ENCODE measurements at regions not wholly inside any gene's neighbourhood (a gene's known extent, or its start where the extent isn't known, plus 50 kb on each side); places are given as distances from the start of the nearest gene placed in this dataset.

GRCh38 chr9:95715868-95716435 is 159.5 kb upstream of the ERCC6L2 start:
- Histone ChIP-seq H3K4me1 (ENCODE audit: control insufficient read depth in 2 of 2, insufficient read depth in 1 of 2, low read depth in 1 of 2, low read length in 2 of 2) (no peaks in the 10 kb centered on the region), H3K9me3 (replicated peaks in 1 of 2; ENCODE audit: control insufficient read depth in 2 of 2, insufficient read depth in 1 of 2, low read depth in 1 of 2, low read length in 2 of 2) (peaks cover 2 to 10% of the 10 kb centered on the region in 2 donors), H2BK5ac (ENCODE audit: low read length) (no peak overlapping the region), H2BK120ac (ENCODE audit: low read depth, low read length) (no peak overlapping the region), H3K14ac (ENCODE audit: low read length) (no peak overlapping the region), H3K23ac (ENCODE audit: low read depth, low read length, poor library complexity) (no peak overlapping the region), H3K4ac (ENCODE audit: low read length) (no peak overlapping the region), H3K4me2 (ENCODE audit: insufficient read depth, low read length, poor library complexity, severe bottlenecking) (no peak overlapping the region), H3K79me1 (ENCODE audit: low read depth, low read length) (no peaks in the 10 kb centered on the region), H3K27me3 (ENCODE audit: control insufficient read depth in 3 of 3, insufficient read depth in 3 of 3, low read depth in 1 of 3, low read length in 3 of 3) (no peaks in the 10 kb centered on the region), H2AK5ac (ENCODE audit: low read depth, low read length) (no peak overlapping the region), H2BK15ac (ENCODE audit: low read length) (no peak overlapping the region), H3K9ac (ENCODE audit: low read depth, low read length, poor library complexity) (no peak overlapping the region), H2AFZ (ENCODE audit: low read length) (no peak overlapping the region), H3K36me3 (replicated peaks in 1 of 2; ENCODE audit: control insufficient read depth in 2 of 2, insufficient read depth in 2 of 2, low read length in 2 of 2) (no peaks in the 10 kb centered on the region), H3K4me3 (ENCODE audit: low read length in 2 of 2) (no peak overlapping the region), H2BK12ac (ENCODE audit: low read length) (no peak overlapping the region), H4K8ac (ENCODE audit: low read depth, low read length) (no peak overlapping the region), H3K27ac (replicated peaks; ENCODE audit: low read length) (no peak overlapping the region), H4K91ac (ENCODE audit: low read depth, low read length, poor library complexity) (no peak overlapping the region), H3K18ac (ENCODE audit: low read length) (no peak overlapping the region)
- no CpG with 5 or more reads among the region's 3 CpGs for WGBS, 2 donors (ENCODE audit: extremely low coverage in 2 of 2, insufficient read length in 2 of 2, insufficient replicate concordance in 1 of 2)
- no peak for DNase-seq (ENCODE audit: low spot score)

- Histone ChIP-seq H3K27ac (replicated peaks; ENCODE audit: low read length) (no peak overlapping the region), H3K4me1 (ENCODE audit: control insufficient read depth in 2 of 2, insufficient read depth in 1 of 2, low read depth in 1 of 2, low read length in 2 of 2) (no peaks in the 10 kb centered on the region), H2BK5ac (ENCODE audit: low read length) (no peak overlapping the region), H4K8ac (ENCODE audit: low read depth, low read length) (no peak overlapping the region), H3K36me3 (replicated peaks in 1 of 2; ENCODE audit: control insufficient read depth in 2 of 2, insufficient read depth in 2 of 2, low read length in 2 of 2) (no peaks in the 10 kb centered on the region), H4K91ac (ENCODE audit: low read depth, low read length, poor library complexity) (no peak overlapping the region), H3K9ac (ENCODE audit: low read depth, low read length, poor library complexity) (no peak overlapping the region), H3K14ac (ENCODE audit: low read length) (no peak overlapping the region), H3K4me2 (ENCODE audit: insufficient read depth, low read length, poor library complexity, severe bottlenecking) (no peak overlapping the region), H3K4ac (ENCODE audit: low read length) (no peak overlapping the region), H2BK15ac (ENCODE audit: low read length) (no peak overlapping the region), H2BK120ac (ENCODE audit: low read depth, low read length) (no peak overlapping the region), H2AK5ac (ENCODE audit: low read depth, low read length) (peak overlapping the region; percentile 30), H3K4me3 (ENCODE audit: low read length in 2 of 2) (no peak overlapping the region), H3K18ac (ENCODE audit: low read length) (peak overlapping the region; percentile 7), H3K79me1 (ENCODE audit: low read depth, low read length) (no peaks in the 10 kb centered on the region), H2BK12ac (ENCODE audit: low read length) (no peak overlapping the region), H3K27me3 (ENCODE audit: control insufficient read depth in 3 of 3, insufficient read depth in 3 of 3, low read depth in 1 of 3, low read length in 3 of 3) (no peaks in the 10 kb centered on the region), H3K23ac (ENCODE audit: low read depth, low read length, poor library complexity) (no peak overlapping the region), H2AFZ (ENCODE audit: low read length) (no peak overlapping the region), H3K9me3 (replicated peaks in 1 of 2; ENCODE audit: control insufficient read depth in 2 of 2, insufficient read depth in 1 of 2, low read depth in 1 of 2, low read length in 2 of 2) (peaks cover 0 to 3% of the 10 kb centered on the region in 2 donors)
- no peak for DNase-seq (ENCODE audit: low spot score)
- WGBS, 2 donors (ENCODE audit: extremely low coverage in 2 of 2, insufficient read length in 2 of 2, insufficient replicate concordance in 1 of 2), result no CpG with 5 or more reads among the region's 8 CpGs
These were observed 165.0 kb upstream of the ERCC6L2 start for GRCh38 chr9:95710446-95710845.

- H2BK120ac ChIP-seq (ENCODE audit: low read depth, low read length), result no peak overlapping the region
- H3K79me1 ChIP-seq (ENCODE audit: low read depth, low read length), result no peaks in the 10 kb centered on the region
- H3K23ac ChIP-seq (ENCODE audit: low read depth, low read length, poor library complexity), result no peak overlapping the region
- H3K4ac ChIP-seq (ENCODE audit: low read length), result no peak overlapping the region
- H3K9ac ChIP-seq (ENCODE audit: low read depth, low read length, poor library complexity), result no peak overlapping the region
- no peak overlapping the region for H2AK5ac ChIP-seq (ENCODE audit: low read depth, low read length)
- peaks cover 0 to 2% of the 10 kb centered on the region in 2 donors for H3K36me3 ChIP-seq (replicated peaks in 1 of 2; ENCODE audit: control insufficient read depth in 2 of 2, insufficient read depth in 2 of 2, low read length in 2 of 2)
- no peaks in the 10 kb centered on the region for H3K4me1 ChIP-seq (ENCODE audit: control insufficient read depth in 2 of 2, insufficient read depth in 1 of 2, low read depth in 1 of 2, low read length in 2 of 2)
- WGBS, 2 donors (ENCODE audit: extremely low coverage in 2 of 2, insufficient read length in 2 of 2, insufficient replicate concordance in 1 of 2), result no CpG with 5 or more reads among the region's 1 CpG
- no peak overlapping the region for H3K4me3 ChIP-seq (ENCODE audit: low read length in 2 of 2)
- H2AFZ ChIP-seq (ENCODE audit: low read length), result no peak overlapping the region
- no peak overlapping the region for H2BK15ac ChIP-seq (ENCODE audit: low read length)
- no peak for DNase-seq (ENCODE audit: low spot score)
- no peak overlapping the region for H2BK12ac ChIP-seq (ENCODE audit: low read length)
- H3K27ac ChIP-seq (replicated peaks; ENCODE audit: low read length), result no peak overlapping the region
- H3K14ac ChIP-seq (ENCODE audit: low read length), result no peak overlapping the region
- peaks cover 0 to 3% of the 10 kb centered on the region in 2 donors for H3K9me3 ChIP-seq (replicated peaks in 1 of 2; ENCODE audit: control insufficient read depth in 2 of 2, insufficient read depth in 1 of 2, low read depth in 1 of 2, low read length in 2 of 2)
- no peak overlapping the region for H4K91ac ChIP-seq (ENCODE audit: low read depth, low read length, poor library complexity)
- no peak overlapping the region for H2BK5ac ChIP-seq (ENCODE audit: low read length)
- H3K27me3 ChIP-seq (ENCODE audit: control insufficient read depth in 3 of 3, insufficient read depth in 3 of 3, low read depth in 1 of 3, low read length in 3 of 3), result no peaks in the 10 kb centered on the region
- H3K18ac ChIP-seq (ENCODE audit: low read length), result no peak overlapping the region
- no peak overlapping the region for H4K8ac ChIP-seq (ENCODE audit: low read depth, low read length)
- no peak overlapping the region for H3K4me2 ChIP-seq (ENCODE audit: insufficient read depth, low read length, poor library complexity, severe bottlenecking)
These were observed 178.8 kb upstream of the ERCC6L2 start for GRCh38 chr9:95696701-95697100.

GRCh38 chr9:95691435-95691834 is 174.7 kb upstream of the PTCH1 start:
- no peak overlapping the region for H3K9ac ChIP-seq (ENCODE audit: low read depth, low read length, poor library complexity)
- no peak overlapping the region for H3K4ac ChIP-seq (ENCODE audit: low read length)
- no peak overlapping the region for H4K91ac ChIP-seq (ENCODE audit: low read depth, low read length, poor library complexity)
- H3K4me1 ChIP-seq (ENCODE audit: control insufficient read depth in 2 of 2, insufficient read depth in 1 of 2, low read depth in 1 of 2, low read length in 2 of 2), result no peaks in the 10 kb centered on the region
- no peak overlapping the region for H3K27ac ChIP-seq (replicated peaks; ENCODE audit: low read length)
- peaks cover 0 to 1% of the 10 kb centered on the region in 2 donors for H3K36me3 ChIP-seq (replicated peaks in 1 of 2; ENCODE audit: control insufficient read depth in 2 of 2, insufficient read depth in 2 of 2, low read length in 2 of 2)
- H2AK5ac ChIP-seq (ENCODE audit: low read depth, low read length), result no peak overlapping the region
- H3K9me3 ChIP-seq (replicated peaks in 1 of 2; ENCODE audit: control insufficient read depth in 2 of 2, insufficient read depth in 1 of 2, low read depth in 1 of 2, low read length in 2 of 2), result peaks cover 0 to under 1% of the 10 kb centered on the region in 2 donors
- no peak overlapping the region for H3K4me2 ChIP-seq (ENCODE audit: insufficient read depth, low read length, poor library complexity, severe bottlenecking)
- no peak overlapping the region for H4K8ac ChIP-seq (ENCODE audit: low read depth, low read length)
- no peak overlapping the region for H2AFZ ChIP-seq (ENCODE audit: low read length)
- H2BK120ac ChIP-seq (ENCODE audit: low read depth, low read length), result no peak overlapping the region
- no peak overlapping the region for H3K23ac ChIP-seq (ENCODE audit: low read depth, low read length, poor library complexity)
- no peak overlapping the region for H3K18ac ChIP-seq (ENCODE audit: low read length)
- H3K79me1 ChIP-seq (ENCODE audit: low read depth, low read length), result no peaks in the 10 kb centered on the region
- no peak overlapping the region for H2BK12ac ChIP-seq (ENCODE audit: low read length)
- no peak overlapping the region for H3K14ac ChIP-seq (ENCODE audit: low read length)
- H2BK5ac ChIP-seq (ENCODE audit: low read length), result no peak overlapping the region
- H3K27me3 ChIP-seq (ENCODE audit: control insufficient read depth in 3 of 3, insufficient read depth in 3 of 3, low read depth in 1 of 3, low read length in 3 of 3), result no peaks in the 10 kb centered on the region
- WGBS, 2 donors (ENCODE audit: extremely low coverage in 2 of 2, insufficient read length in 2 of 2, insufficient replicate concordance in 1 of 2), result no CpG with 5 or more reads among the region's 4 CpGs
- H3K4me3 ChIP-seq (ENCODE audit: low read length in 2 of 2), result no peak overlapping the region
- no peak overlapping the region for H2BK15ac ChIP-seq (ENCODE audit: low read length)
- no peak for DNase-seq (ENCODE audit: low spot score)
